NCI-H524 treated with DMSO at 0.1 percent for 48 hours (cell line): ENCODE measurements at regions not wholly inside any gene's neighbourhood (a gene's known extent, or its start where the extent isn't known, plus 50 kb on each side); places are given as distances from the start of the nearest gene placed in this dataset.
"Not testable (repeated sequence)": the region's sequence is repeated elsewhere in the genome, so short reads cannot be mapped to it uniquely, and the experiment has no call there.

Experiments used
- DNase-seq: peaks from one replicate; lab custom pipeline; 2025; lab: John Stamatoyannopoulos, UW

DNA sequence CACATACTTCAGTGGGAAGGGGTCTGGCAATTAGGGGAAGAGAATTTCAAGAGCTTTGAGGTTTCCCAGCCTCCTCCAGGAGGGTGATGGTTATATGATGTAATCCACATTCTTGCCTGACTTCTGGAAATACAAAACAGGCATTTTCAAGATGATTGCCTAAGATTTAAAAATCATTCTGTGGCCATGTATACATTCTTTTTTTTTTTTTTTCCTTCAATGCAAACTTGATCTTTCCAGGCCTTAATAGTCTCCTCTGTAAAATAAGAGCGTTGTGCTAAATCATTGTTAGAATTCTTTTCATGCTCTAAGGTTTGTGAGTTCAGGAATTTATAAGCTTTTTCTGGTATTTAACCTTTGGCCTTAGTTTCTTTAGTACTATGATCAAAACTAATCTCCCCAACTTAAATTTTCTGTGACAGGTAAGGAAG is 192.3 kb upstream of the HMCN1 start:
- DNase-seq, result no peak

- DNase-seq, result no peak
Observed at GRCh38 chr1:185540295-185540694, 193.9 kb upstream of the HMCN1 start.

DNA sequence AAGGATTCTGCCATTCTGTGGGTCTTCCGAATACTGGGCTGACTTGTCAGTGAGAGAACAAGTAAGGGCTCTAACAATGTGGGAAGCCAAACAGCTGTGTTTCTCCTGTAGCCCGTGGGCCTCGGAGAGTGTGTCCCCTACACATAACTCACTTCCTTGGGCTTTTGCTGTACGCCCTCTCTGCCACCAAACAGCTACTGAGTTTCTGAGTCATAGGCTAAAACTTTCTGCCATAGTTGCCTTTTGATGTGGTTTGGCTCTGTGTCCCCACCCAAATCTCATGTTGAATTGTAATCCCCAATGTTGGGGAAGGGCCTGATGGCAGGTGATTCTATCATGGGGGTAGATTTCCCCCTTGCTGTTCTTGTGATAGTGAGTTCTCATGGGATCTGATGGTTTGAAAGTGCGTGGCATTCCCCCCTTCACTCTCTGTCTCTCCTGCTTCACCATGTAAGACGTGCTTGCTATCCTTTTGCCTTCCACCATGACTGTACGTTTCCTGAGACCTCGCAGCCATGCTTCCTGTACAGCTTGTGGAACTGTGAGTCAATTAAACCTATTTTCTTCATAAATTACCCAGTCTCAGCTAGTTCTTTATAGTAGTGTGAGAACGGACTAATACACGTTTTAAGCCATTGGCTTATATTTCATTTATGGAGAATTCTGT is 194.8 kb upstream of the HMCN1 start:
- DNase-seq, result no peak

GRCh38 chr1:185538309-185538898 is 195.8 kb upstream of the HMCN1 start:
- DNase-seq, result not testable (repeated sequence)

- no peak for DNase-seq
Observed at GRCh38 chr1:185537596-185537995, 196.6 kb upstream of the HMCN1 start.

GRCh38 chr1:185536165-185536920 is 197.8 kb upstream of the HMCN1 start:
- no peak for DNase-seq

GRCh38 chr1:185535621-185536020 is 198.6 kb upstream of the HMCN1 start:
- DNase-seq, result no peak

- no peak for DNase-seq
Observed at GRCh38 chr1:185534801-185535200, 199.4 kb upstream of the HMCN1 start.

- no peak for DNase-seq
Observed at GRCh38 chr1:185533596-185533995, 200.6 kb upstream of the HMCN1 start.

- no peak for DNase-seq
Observed at GRCh38 chr1:185532856-185533255, 201.3 kb upstream of the HMCN1 start.

DNA sequence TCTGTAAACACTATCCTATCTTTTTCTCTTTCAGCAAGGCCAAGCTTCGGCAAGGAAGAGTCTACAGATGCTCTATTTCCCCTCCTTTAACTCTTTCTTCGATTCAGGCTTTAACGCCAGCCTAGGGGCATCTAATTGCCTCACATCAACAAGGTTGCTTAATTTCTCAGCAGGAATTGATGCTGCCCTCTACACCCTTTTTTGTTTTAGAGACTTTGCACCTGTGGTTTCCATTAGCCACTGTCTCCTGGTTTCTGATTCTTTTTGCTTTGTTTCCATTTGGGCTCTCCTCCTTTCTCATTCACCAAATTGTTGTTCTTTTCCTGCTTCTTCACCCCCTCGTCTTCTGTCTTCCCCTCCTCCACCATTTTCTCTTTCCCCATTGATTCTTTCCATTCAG is 202.4 kb upstream of the HMCN1 start:
- DNase-seq, result no peak

DNA sequence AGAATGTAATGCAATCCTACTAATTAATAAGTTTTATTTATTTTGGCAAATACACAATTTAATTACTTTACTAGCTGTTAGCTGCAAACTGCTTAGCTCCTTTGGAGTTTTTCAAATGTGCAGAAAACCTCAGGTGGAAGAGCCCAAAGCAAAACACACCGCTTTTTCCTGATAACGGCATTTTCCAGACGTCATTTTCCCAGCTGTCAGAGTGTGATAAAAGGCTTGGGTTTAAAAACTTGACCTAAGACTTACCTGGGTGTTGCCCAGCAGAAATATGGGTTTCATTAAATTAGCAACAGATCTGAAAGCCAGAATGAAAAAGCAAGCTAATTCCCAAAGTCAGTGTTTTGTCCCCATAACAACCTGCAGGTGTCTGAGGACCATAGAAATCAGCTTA is 204.0 kb upstream of the HMCN1 start:
- no peak for DNase-seq

GRCh38 chr1:185529673-185530072 is 204.5 kb upstream of the HMCN1 start:
- no peak for DNase-seq

- no peak for DNase-seq
Observed at GRCh38 chr1:185528084-185528676, 206.0 kb upstream of the HMCN1 start.

DNA sequence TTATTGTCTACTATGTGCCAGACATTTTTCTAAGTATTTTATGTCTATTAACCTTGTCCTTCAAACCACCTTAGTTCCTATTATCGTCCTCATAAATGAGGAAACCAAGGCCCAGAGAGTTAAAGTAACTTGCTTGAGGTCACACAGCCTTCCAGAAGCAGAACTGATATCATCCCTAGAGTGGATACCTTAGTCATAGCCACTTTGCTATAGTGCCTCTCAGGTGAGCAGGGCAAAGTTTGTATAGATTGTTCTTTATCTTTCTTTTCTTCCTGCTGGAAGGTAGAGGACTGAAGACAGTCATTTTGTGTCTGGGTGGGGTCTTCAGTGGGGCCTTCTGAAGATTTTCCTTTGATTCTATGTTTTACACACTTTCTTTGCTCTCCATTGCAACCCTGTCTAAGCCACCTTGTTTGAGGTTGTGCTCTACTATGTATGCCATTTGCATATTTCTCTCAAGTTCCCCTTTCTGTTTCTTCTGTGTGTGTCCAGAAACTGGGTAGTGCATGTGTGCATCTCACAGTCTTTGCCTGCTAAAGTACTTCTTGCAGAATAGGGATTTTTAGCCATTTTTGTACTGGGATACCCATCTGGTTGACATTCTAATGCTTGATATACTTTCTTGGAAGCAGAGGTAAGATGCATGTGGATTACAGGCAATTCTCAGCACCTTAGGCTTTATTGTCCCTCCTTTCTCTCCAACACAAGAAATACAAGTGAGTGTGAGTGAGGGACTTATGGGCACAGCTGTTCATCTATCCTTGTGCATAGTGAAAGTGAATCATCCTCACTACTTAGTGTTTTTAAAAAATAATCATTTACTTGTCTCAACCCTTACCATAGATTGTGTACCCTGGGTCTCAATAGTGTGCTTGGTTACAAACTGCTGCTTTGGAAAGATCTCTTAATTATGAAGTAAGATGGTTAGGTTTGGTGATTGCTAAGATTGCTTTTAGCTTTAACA is 207.6 kb upstream of the HMCN1 start:
- no peak for DNase-seq

- no peak for DNase-seq
Observed at GRCh38 chr1:185520188-185520920, 203.3 kb upstream of the IVNS1ABP start.

GRCh38 chr1:185517808-185518419 is 200.9 kb upstream of the IVNS1ABP start:
- no peak for DNase-seq

GRCh38 chr1:185517301-185517700 is 200.3 kb upstream of the IVNS1ABP start:
- not testable (repeated sequence) for DNase-seq

GRCh38 chr1:185515696-185516095 is 198.7 kb upstream of the IVNS1ABP start:
- DNase-seq, result no peak

- DNase-seq, result no peak
Observed at GRCh38 chr1:185514311-185514710, 197.3 kb upstream of the IVNS1ABP start.

GRCh38 chr1:185512442-185512841 is 195.4 kb upstream of the IVNS1ABP start:
- no peak for DNase-seq
